HL-60 (cell line): ENCODE measurements at regions not wholly inside any gene's neighbourhood (a gene's known extent, or its start where the extent isn't known, plus 50 kb on each side); places are given as distances from the start of the nearest gene placed in this dataset.

ENCODE experiments used
- DNase-seq, 2 experiments: peaks; one replicate each; pipeline ENCODE4 v3.0.0-alpha.2; 2010 to 2020; ENCODE audit warnings: low read depth in 1 of 2, low spot score in 1 of 2
- H3K27ac ChIP-seq: fragments of 250-450 bp; sonication (Bioruptor Pico); replicated peaks from 2 replicates; pipeline ENCODE4 v1.5.1; 2020; ENCODE audit warnings: mild to moderate bottlenecking, moderate library complexity
- H3K27me3 ChIP-seq: fragments of 250-450 bp; sonication (Bioruptor Pico); 2 replicates; pipeline ENCODE4 v1.5.1; 2021; ENCODE audit warnings: mild to moderate bottlenecking, moderate library complexity; ENCODE audit not compliant: insufficient read depth, poor library complexity, severe bottlenecking
- H3K4me3 ChIP-seq: replicated peaks from 2 replicates; pipeline ENCODE4 v1.5.1; 2011; ENCODE audit warnings: mild to moderate bottlenecking, control low read depth, low read length; ENCODE audit not compliant: insufficient read depth
- GABPA ChIP-seq: IDR thresholded peaks from 2 replicates; pipeline ENCODE4 v1.6.1; 2012; ENCODE audit warnings: low read depth
- POLR2AphosphoS5 ChIP-seq: IDR thresholded peaks from 2 replicates; pipeline ENCODE4 v1.6.1; 2012; ENCODE audit warnings: low read depth
- REST ChIP-seq: IDR thresholded peaks from 2 replicates; pipeline ENCODE4 v1.6.1; 2012; ENCODE audit warnings: low read depth; ENCODE audit not compliant: insufficient replicate concordance
- SPI1 ChIP-seq: IDR thresholded peaks from 2 replicates; pipeline ENCODE4 v1.6.1; 2012; ENCODE audit warnings: low read depth, mild to moderate bottlenecking, borderline replicate concordance
- TF ChIP-seq, protein P1 (sequence below): IDR thresholded peaks from one replicate; pipeline ENCODE4 v1.5.1; 2011; ENCODE audit warnings: low read length, control low read depth, inconsistent platforms; ENCODE audit not compliant: insufficient read depth

DNA sequence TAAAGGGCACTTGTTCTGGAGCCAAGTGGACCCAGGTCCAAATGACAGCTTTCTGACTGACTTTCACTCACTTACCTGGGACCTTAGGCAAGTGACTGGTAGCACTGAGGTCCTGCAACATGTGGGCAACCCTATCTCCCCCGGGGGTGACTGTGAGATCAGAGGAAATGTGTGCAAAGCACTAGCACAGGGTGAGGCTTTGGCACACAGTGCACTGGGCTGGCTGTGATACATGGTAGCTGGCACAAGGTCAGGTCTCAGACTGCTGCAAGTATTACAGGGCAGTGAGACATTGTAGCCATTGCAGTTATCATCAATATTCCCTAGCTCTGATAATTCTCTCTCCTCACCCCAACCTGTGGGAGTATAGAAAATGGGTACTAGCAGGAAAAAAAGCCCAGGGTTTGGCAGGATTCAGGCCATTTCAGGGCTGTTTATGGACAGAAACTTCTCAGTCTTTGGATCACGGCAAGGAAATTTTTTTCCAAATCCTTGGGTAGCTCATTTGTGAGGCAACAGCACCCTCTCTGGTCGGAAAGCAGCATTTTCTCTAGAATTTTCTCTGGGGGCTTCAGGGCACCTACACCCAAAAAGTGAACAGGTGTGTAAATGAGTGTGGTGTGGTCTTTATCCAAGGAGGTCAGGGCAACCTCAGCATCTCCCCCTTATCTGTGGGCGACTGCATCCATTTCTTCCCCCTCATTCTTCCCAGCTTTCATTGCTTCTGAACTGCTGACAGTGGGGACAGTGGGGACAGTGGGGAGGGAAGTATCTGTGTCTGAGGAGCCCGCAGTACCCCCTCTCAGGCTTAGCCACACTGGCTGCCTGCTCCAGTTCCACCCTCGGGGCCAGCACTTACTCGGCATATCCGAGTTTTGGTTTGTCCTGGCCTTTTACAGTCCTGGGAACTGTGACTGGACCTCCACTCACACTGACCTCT, 148.7 kb upstream of the PHACTR3 start:
- TF ChIP-seq, protein P1, sequence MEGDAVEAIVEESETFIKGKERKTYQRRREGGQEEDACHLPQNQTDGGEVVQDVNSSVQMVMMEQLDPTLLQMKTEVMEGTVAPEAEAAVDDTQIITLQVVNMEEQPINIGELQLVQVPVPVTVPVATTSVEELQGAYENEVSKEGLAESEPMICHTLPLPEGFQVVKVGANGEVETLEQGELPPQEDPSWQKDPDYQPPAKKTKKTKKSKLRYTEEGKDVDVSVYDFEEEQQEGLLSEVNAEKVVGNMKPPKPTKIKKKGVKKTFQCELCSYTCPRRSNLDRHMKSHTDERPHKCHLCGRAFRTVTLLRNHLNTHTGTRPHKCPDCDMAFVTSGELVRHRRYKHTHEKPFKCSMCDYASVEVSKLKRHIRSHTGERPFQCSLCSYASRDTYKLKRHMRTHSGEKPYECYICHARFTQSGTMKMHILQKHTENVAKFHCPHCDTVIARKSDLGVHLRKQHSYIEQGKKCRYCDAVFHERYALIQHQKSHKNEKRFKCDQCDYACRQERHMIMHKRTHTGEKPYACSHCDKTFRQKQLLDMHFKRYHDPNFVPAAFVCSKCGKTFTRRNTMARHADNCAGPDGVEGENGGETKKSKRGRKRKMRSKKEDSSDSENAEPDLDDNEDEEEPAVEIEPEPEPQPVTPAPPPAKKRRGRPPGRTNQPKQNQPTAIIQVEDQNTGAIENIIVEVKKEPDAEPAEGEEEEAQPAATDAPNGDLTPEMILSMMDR, result peak; percentile 29
- no peak for TF ChIP-seq REST
- DNase-seq, result no peak
- Histone ChIP-seq H3K27me3 (no peaks in the 10 kb centered on the region), H3K27ac (no peak overlapping the region), H3K4me3 (no peak overlapping the region)

GRCh38 chr20:59456342-59457279, 147.7 kb upstream of the PHACTR3 start:
- TF ChIP-seq GABPA (no peak), REST (no peak), POLR2AphosphoS5 (no peak), SPI1 (no peak)
- TF ChIP-seq, protein P1, result no peak
- Histone ChIP-seq H3K4me3 (no peak overlapping the region), H3K27me3 (no peaks in the 10 kb centered on the region), H3K27ac (no peak overlapping the region)
- DNase-seq, result no peak

- DNase-seq, result no peak
- no peak overlapping the region for H3K4me3 ChIP-seq
- no peak overlapping the region for H3K27ac ChIP-seq
- H3K27me3 ChIP-seq, result no peaks in the 10 kb centered on the region
- no peak for TF ChIP-seq GABPA
- TF ChIP-seq POLR2AphosphoS5, result no peak
- TF ChIP-seq, protein P1, result no peak
- no peak for TF ChIP-seq SPI1
- no peak for TF ChIP-seq REST
Observed at GRCh38 chr20:59458645-59459044, 145.7 kb upstream of the PHACTR3 start.
